ENCODE measurements at regions not wholly inside any gene's neighbourhood (a gene's known extent, or its start where the extent isn't known, plus 50 kb on each side); places are given as distances from the start of the nearest gene placed in this dataset.

GRCh38 chr10:43000021-43000411 is 76.9 kb upstream of the RET start:
- H3K36me3 ChIP-seq (replicated peaks in 1 of 2; ENCODE audit: control insufficient read depth in 1 of 2, insufficient read depth in 2 of 2, low read length in 2 of 2) = no peaks in the 10 kb centered on the region
- H3K4me3 Mint-ChIP-seq = no peak overlapping the region
- no peaks in the 10 kb centered on the region for H3K4me1 Mint-ChIP-seq
- H3K27me3 Mint-ChIP-seq (ENCODE audit: low read depth in 3 of 3) = no peaks in the 10 kb centered on the region
- H3K79me2 ChIP-seq (ENCODE audit: insufficient read depth, low read length) = no peaks in the 10 kb centered on the region
- H4K20me1 ChIP-seq (ENCODE audit: insufficient read depth, low read length) = no peaks in the 10 kb centered on the region
- TF ChIP-seq CTCF (IDR thresholded peaks at IDR 0.05) = no peak
- H3K4me3 ChIP-seq (replicated peaks in 1 of 3; ENCODE audit: low read depth in 2 of 3, low read length in 3 of 3) = no peak overlapping the region
- no peak overlapping the region for H3K9ac ChIP-seq (ENCODE audit: insufficient read depth, low read length, poor library complexity, severe bottlenecking)
- no peak overlapping the region for H2AFZ ChIP-seq (ENCODE audit: insufficient read depth, low read depth, low read length, poor library complexity, severe bottlenecking)
- H3K27ac ChIP-seq (ENCODE audit: low read depth in 1 of 2, low read length in 2 of 2) = no peak overlapping the region
- intact Hi-C loops (cut with micrococcal nuclease) = no loop called here
- H3K27me3 ChIP-seq (ENCODE audit: control insufficient read depth in 2 of 2, insufficient read depth in 2 of 2, low read length in 2 of 2) = no peaks in the 10 kb centered on the region
- no peaks in the 10 kb centered on the region for H3K36me3 Mint-ChIP-seq
- H3K27ac Mint-ChIP-seq = no peak overlapping the region
- 83% methylated on average over 2 of the region's 3 CpGs for WGBS (ENCODE audit: insufficient coverage)
- H3K9me3 Mint-ChIP-seq = no peaks in the 10 kb centered on the region
- no peaks in the 10 kb centered on the region for H3K9me3 ChIP-seq (replicated peaks in 1 of 2; ENCODE audit: control insufficient read depth in 1 of 2, insufficient read depth in 1 of 2, low read length in 2 of 2)
- H3K4me2 ChIP-seq (replicated peaks; ENCODE audit: extremely low read depth, low read length, poor library complexity, severe bottlenecking) = no peak overlapping the region
- DNase-seq = peak in 1 of 3 donors; percentile 1
- no peaks in the 10 kb centered on the region for H3K4me1 ChIP-seq (ENCODE audit: control insufficient read depth in 1 of 2, insufficient read depth in 2 of 2, low read length in 2 of 2)

GRCh38 chr10:43000651-43001426 is 76.0 kb upstream of the RET start:
- no peaks in the 10 kb centered on the region for H3K27me3 Mint-ChIP-seq (ENCODE audit: low read depth in 3 of 3)
- H3K9me3 Mint-ChIP-seq = no peaks in the 10 kb centered on the region
- H2AFZ ChIP-seq (ENCODE audit: insufficient read depth, low read depth, low read length, poor library complexity, severe bottlenecking) = no peak overlapping the region
- H3K36me3 ChIP-seq (replicated peaks in 1 of 2; ENCODE audit: control insufficient read depth in 1 of 2, insufficient read depth in 2 of 2, low read length in 2 of 2) = no peaks in the 10 kb centered on the region
- no peaks in the 10 kb centered on the region for H3K79me2 ChIP-seq (ENCODE audit: insufficient read depth, low read length)
- H3K9me3 ChIP-seq (replicated peaks in 1 of 2; ENCODE audit: control insufficient read depth in 1 of 2, insufficient read depth in 1 of 2, low read length in 2 of 2) = no peaks in the 10 kb centered on the region
- DNase-seq = no peak
- H4K20me1 ChIP-seq (ENCODE audit: insufficient read depth, low read length) = no peaks in the 10 kb centered on the region
- WGBS (ENCODE audit: insufficient coverage) = 80% methylated on average over 13 of the region's 16 CpGs
- no peak overlapping the region for H3K4me3 ChIP-seq (replicated peaks in 1 of 3; ENCODE audit: low read depth in 2 of 3, low read length in 3 of 3)
- no peak overlapping the region for H3K4me2 ChIP-seq (replicated peaks; ENCODE audit: extremely low read depth, low read length, poor library complexity, severe bottlenecking)
- no peak overlapping the region for H3K9ac ChIP-seq (ENCODE audit: insufficient read depth, low read length, poor library complexity, severe bottlenecking)
- intact Hi-C loops (cut with micrococcal nuclease) = no loop called here
- H3K27ac ChIP-seq (ENCODE audit: low read depth in 1 of 2, low read length in 2 of 2) = no peak overlapping the region
- TF ChIP-seq CTCF (IDR thresholded peaks at IDR 0.05) = no peak
- no peaks in the 10 kb centered on the region for H3K27me3 ChIP-seq (ENCODE audit: control insufficient read depth in 2 of 2, insufficient read depth in 2 of 2, low read length in 2 of 2)
- H3K4me3 Mint-ChIP-seq = no peak overlapping the region
- no peaks in the 10 kb centered on the region for H3K36me3 Mint-ChIP-seq
- no peak overlapping the region for H3K27ac Mint-ChIP-seq
- no peaks in the 10 kb centered on the region for H3K4me1 Mint-ChIP-seq
- H3K4me1 ChIP-seq (ENCODE audit: control insufficient read depth in 1 of 2, insufficient read depth in 2 of 2, low read length in 2 of 2) = no peaks in the 10 kb centered on the region
